GM10248 (cell line): ENCODE measurements at regions not wholly inside any gene's neighbourhood (a gene's known extent, or its start where the extent isn't known, plus 50 kb on each side); places are given as distances from the start of the nearest gene placed in this dataset.

Experiments used
- CTCF ChIA-PET: fragments of 300-600 bp; sonication (Branson Sonifier 250); formaldehyde crosslinking; extraction: SDS; loops from one replicate; lab custom pipeline; 2021; ENCODE audit warnings: antibody characterized with exemption; lab: Yijun Ruan, JAX
- POLR2A ChIA-PET: fragments of 350-650 bp; sonication (Branson Sonifier 250); formaldehyde crosslinking; extraction: SDS; loops from one replicate; lab custom pipeline; 2020; ENCODE audit warnings: antibody characterized with exemption; lab: Yijun Ruan, JAX
- DNase-seq: peaks from one replicate; pipeline ENCODE4 v3.0.0; 2012; ENCODE audit errors: extremely low spot score
- CTCF ChIP-seq: IDR thresholded peaks from 2 replicates; pipeline ENCODE4 v1.5.1; 2012; ENCODE audit warnings: mild to moderate bottlenecking, low read depth; ENCODE audit errors: extremely low read depth, missing control alignments, control extremely low read depth

- DNase-seq, result no peak
- ChIA-PET POLR2A (no interaction called here), CTCF (no interaction called here)
- TF ChIP-seq CTCF, result no peak
These were observed 366.6 kb upstream of the PFKP start for GRCh38 chr10:2700626-2701305.

GRCh38 chr10:2688958-2689357, 378.4 kb upstream of the PFKP start:
- POLR2A ChIA-PET, result no interaction called here
- CTCF ChIA-PET, result no interaction called here
- no peak for TF ChIP-seq CTCF
- no peak for DNase-seq

- CTCF ChIA-PET, result no interaction called here
- POLR2A ChIA-PET, result no interaction called here
- no peak for DNase-seq
- TF ChIP-seq CTCF, result no peak
These were observed 380.7 kb upstream of the PFKP start for GRCh38 chr10:2686691-2687090.

DNA sequence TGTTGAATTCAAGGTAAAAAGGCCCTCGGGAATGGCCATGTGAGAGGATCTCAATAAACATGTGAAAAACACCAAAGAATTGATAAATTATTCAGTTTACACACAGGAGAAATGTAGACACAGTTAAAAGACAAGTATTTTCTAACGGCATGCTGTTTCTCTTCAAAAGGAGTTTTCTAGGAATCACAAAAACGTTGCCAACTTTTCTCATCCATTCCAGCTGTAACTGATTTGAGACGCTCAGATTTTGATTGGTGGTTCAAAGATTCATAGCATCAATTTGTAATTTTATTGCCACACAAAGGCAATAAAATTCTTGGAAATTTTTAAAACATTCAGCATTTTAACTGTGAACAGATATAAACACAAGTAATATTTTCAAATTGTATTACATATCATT, 384.9 kb upstream of the PFKP start:
- no peak for TF ChIP-seq CTCF
- ChIA-PET CTCF (no interaction called here), POLR2A (no interaction called here)
- no peak for DNase-seq

- ChIA-PET POLR2A (no interaction called here), CTCF (no interaction called here)
- no peak for TF ChIP-seq CTCF
- no peak for DNase-seq
These were observed 385.5 kb upstream of the PFKP start for GRCh38 chr10:2681891-2682290.

DNA sequence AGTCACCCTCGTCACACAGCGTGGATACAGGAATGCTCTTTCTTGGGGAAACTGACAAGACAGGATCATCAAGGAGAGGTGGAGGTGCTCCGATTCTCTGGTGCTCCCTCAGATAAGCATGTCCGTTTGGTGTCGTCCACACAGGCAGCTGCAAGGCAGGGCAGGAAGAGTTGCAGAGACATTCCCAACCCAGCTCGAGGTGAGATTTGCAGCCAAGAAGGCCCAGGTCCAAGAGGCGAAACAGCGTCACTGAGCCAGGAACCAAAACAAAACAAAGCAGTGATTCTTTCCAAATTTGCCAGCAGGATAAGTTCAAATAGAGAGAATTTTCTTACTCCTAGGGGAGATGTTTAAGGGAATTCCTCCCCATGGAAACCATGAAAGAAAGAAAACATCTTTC, 386.5 kb upstream of the PFKP start:
- no peak for TF ChIP-seq CTCF
- ChIA-PET POLR2A (no interaction called here), CTCF (no interaction called here)
- DNase-seq, result no peak
